IPS-20b (cell line): ENCODE measurements at regions not wholly inside any gene's neighbourhood (a gene's known extent, or its start where the extent isn't known, plus 50 kb on each side); places are given as distances from the start of the nearest gene placed in this dataset.

Experiments
- H3K27ac ChIP-seq: one replicate; pipeline ENCODE4 v1.5.1; 2013; ENCODE audit warnings: low read length
- H3K27me3 ChIP-seq: 2 replicates; pipeline ENCODE4 v1.6.1; 2013; ENCODE audit warnings: mild to moderate bottlenecking, low read length, inconsistent platforms; ENCODE audit not compliant: insufficient read depth
- H3K36me3 ChIP-seq: 2 replicates; pipeline ENCODE4 v1.6.1; 2013; ENCODE audit warnings: low read depth, mild to moderate bottlenecking, inconsistent platforms, low read length, moderate library complexity; ENCODE audit not compliant: insufficient read depth
- H3K4me1 ChIP-seq: 2 replicates; pipeline ENCODE4 v1.6.1; 2013; ENCODE audit warnings: mild to moderate bottlenecking, control low read depth, inconsistent platforms, low read length, moderate library complexity; ENCODE audit not compliant: insufficient read depth
- H3K4me3 ChIP-seq: 2 replicates; pipeline ENCODE4 v1.5.1; 2013; ENCODE audit warnings: mild to moderate bottlenecking, low read length, inconsistent platforms
- H3K9ac ChIP-seq: 2 replicates; pipeline ENCODE4 v1.6.1; 2013; ENCODE audit warnings: low read depth, mild to moderate bottlenecking, inconsistent platforms, low read length, moderate library complexity
- H3K9me3 ChIP-seq: 2 replicates; pipeline ENCODE4 v1.6.1; 2013; ENCODE audit warnings: mild to moderate bottlenecking, low read depth, low read length, inconsistent platforms; ENCODE audit not compliant: insufficient read depth

DNA sequence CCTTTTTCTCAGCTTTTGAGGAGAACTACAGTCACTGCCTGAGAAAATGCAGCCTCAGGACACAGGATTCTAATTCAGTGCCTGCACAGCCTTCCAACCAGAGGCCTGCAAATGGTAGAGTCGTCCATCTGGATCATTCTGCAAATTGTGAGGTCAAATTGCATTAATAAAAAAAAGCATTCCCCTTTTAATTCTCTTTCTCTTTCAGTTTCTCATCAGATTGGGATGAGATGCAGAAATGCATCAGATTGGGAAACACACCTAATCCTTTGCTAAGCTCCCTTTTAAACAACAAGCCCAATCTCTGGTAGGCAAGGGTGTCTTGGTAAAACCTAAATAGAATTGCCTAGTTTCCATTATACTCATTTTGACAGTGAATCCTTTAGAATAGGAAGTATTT is 838.8 kb downstream of the MAFB start:
- no peak overlapping the region for H3K4me3 ChIP-seq
- H3K27me3 ChIP-seq = peaks cover 63% of the 10 kb centered on the region; the same call in 1 of the 2 replicates
- peaks cover 13% of the 10 kb centered on the region for H3K4me1 ChIP-seq
- H3K27ac ChIP-seq = no peak overlapping the region
- H3K36me3 ChIP-seq = no peaks in the 10 kb centered on the region
- no peak overlapping the region for H3K9ac ChIP-seq
- H3K9me3 ChIP-seq = no peaks in the 10 kb centered on the region

DNA sequence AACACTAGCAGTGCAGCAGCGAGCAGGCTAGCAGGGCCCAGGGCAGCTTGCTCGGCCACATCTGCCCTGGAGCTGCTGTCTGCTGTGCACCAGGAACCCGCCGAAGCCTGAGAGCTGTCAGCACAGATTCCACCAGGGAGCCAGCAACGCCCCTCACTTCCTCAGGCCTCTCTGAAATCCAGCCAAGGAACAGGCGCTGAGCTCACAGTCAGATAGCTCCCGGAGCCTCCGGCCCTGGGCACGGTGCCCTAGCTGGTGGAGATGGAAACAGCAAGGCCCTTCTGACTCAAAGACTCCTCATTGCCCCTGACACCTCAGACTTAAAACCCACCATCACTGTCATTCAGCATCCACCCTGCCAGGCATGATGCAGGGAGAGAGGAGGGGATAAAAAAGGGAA is 839.4 kb downstream of the MAFB start:
- Histone ChIP-seq H3K4me1 (peaks cover 13% of the 10 kb centered on the region), H3K9ac (no peak overlapping the region), H3K4me3 (no peak overlapping the region), H3K9me3 (no peaks in the 10 kb centered on the region), H3K27ac (no peak overlapping the region), H3K27me3 (peaks cover 68% of the 10 kb centered on the region; the same call in 1 of the 2 replicates), H3K36me3 (no peaks in the 10 kb centered on the region)

DNA sequence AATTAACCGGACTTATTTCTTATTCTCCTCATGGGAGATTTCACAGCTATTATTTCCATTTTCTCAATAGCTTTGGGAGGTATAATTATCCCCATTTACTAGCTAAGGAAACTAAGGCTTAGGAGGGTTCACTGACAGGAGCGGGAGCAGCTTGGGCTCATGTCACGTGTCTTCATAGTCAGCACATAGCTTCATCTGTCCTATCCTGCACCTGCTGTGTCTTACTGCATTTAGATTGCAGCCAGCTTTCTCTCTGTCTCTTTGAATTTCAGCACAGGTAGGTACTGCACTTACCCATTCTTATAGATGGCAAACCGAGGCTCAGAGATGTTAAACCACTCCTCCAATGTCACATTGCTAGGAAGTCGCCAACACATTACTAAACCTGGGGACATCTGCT is 839.9 kb downstream of the MAFB start:
- H3K27me3 ChIP-seq = peaks cover 69% of the 10 kb centered on the region; the same call in 1 of the 2 replicates
- H3K4me1 ChIP-seq = peaks cover 12% of the 10 kb centered on the region
- H3K27ac ChIP-seq = no peak overlapping the region
- no peak overlapping the region for H3K4me3 ChIP-seq
- H3K36me3 ChIP-seq = no peaks in the 10 kb centered on the region
- no peak overlapping the region for H3K9ac ChIP-seq
- H3K9me3 ChIP-seq = no peaks in the 10 kb centered on the region

- H3K4me3 ChIP-seq = no peak overlapping the region
- H3K9me3 ChIP-seq = no peaks in the 10 kb centered on the region
Observed at GRCh38 chr20:39839399-39840119, 849.5 kb downstream of the MAFB start.

DNA sequence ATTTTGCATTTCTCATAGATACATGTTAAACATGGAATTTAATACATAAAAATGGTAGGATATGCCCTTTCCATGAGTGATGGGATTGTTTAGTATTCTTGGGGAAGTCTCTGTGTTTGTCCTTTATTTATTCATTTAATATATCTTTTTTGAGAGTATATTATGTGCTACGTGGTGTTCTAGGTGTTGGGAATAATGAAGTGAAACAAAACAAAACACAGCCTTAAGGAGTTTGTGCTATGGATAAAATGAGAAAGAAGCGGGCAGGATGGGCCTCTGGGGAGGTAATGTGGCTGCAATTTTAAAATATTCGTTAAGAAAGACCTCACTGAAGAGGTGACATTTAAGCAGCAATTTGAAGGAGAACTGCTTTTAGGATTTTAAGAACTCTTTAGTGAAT is 851.5 kb downstream of the MAFB start:
- no peaks in the 10 kb centered on the region for H3K36me3 ChIP-seq
- no peaks in the 10 kb centered on the region for H3K4me1 ChIP-seq
- H3K9ac ChIP-seq = no peak overlapping the region
- no peak overlapping the region for H3K27ac ChIP-seq
- no peaks in the 10 kb centered on the region for H3K9me3 ChIP-seq
- H3K4me3 ChIP-seq = no peak overlapping the region
- H3K27me3 ChIP-seq = no peaks in the 10 kb centered on the region

More at GRCh38 chr20:39839399-39840119, 849.5 kb downstream of the MAFB start:
- Histone ChIP-seq H3K36me3 (no peaks in the 10 kb centered on the region), H3K9ac (no peak overlapping the region), H3K27ac (no peak overlapping the region), H3K27me3 (no peaks in the 10 kb centered on the region; the same call in 1 of the 2 replicates), H3K4me1 (no peaks in the 10 kb centered on the region)

- Histone ChIP-seq H3K27me3 (no peaks in the 10 kb centered on the region), H3K9ac (no peak overlapping the region), H3K27ac (no peak overlapping the region), H3K4me1 (no peaks in the 10 kb centered on the region; the same call in 1 of the 2 replicates), H3K4me3 (no peak overlapping the region), H3K36me3 (no peaks in the 10 kb centered on the region), H3K9me3 (no peaks in the 10 kb centered on the region)
Observed at GRCh38 chr20:39835130-39835842, 853.8 kb downstream of the MAFB start.

DNA sequence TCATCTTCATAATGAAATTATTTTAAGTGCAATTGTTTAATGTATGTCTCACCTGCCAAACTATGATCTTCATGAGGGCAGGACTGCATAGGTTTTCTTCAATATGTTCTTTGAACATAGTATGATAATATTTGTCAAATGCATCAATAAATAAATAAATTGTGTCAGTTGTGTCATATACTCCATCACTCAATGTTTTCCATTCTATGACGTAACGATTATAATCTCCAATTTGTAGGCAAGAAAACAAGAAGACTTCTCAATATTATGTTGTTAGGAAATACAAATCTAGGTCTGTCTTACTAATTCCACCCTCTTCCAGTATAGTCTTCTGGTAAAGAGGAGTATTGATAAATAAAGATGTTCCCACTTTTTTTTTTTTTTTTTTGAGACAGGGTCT is 858.1 kb downstream of the MAFB start:
- Histone ChIP-seq H3K36me3 (no peaks in the 10 kb centered on the region), H3K27ac (no peak overlapping the region), H3K9ac (no peak overlapping the region), H3K4me3 (no peak overlapping the region), H3K4me1 (peaks cover 8% of the 10 kb centered on the region; the same call in 1 of the 2 replicates), H3K9me3 (no peaks in the 10 kb centered on the region), H3K27me3 (no peaks in the 10 kb centered on the region)

- Histone ChIP-seq H3K4me3 (no peak overlapping the region), H3K4me1 (peaks cover 8% of the 10 kb centered on the region; the same call in 1 of the 2 replicates), H3K27ac (no peak overlapping the region), H3K9me3 (no peaks in the 10 kb centered on the region), H3K27me3 (no peaks in the 10 kb centered on the region), H3K36me3 (no peaks in the 10 kb centered on the region), H3K9ac (no peak overlapping the region)
Observed at GRCh38 chr20:39829661-39830060, 859.4 kb downstream of the MAFB start.

- Histone ChIP-seq H3K27me3 (no peaks in the 10 kb centered on the region), H3K36me3 (no peaks in the 10 kb centered on the region), H3K4me3 (no peak overlapping the region), H3K4me1 (peaks cover 8% of the 10 kb centered on the region; the same call in 1 of the 2 replicates), H3K27ac (no peak overlapping the region), H3K9ac (no peak overlapping the region), H3K9me3 (no peaks in the 10 kb centered on the region)
Observed at GRCh38 chr20:39829256-39829655, 859.8 kb downstream of the MAFB start.

GRCh38 chr20:39825950-39826349 is 863.1 kb downstream of the MAFB start:
- no peaks in the 10 kb centered on the region for H3K27me3 ChIP-seq
- no peaks in the 10 kb centered on the region for H3K36me3 ChIP-seq
- H3K4me3 ChIP-seq = no peak overlapping the region
- H3K9me3 ChIP-seq = no peaks in the 10 kb centered on the region
- H3K27ac ChIP-seq = no peak overlapping the region
- no peak overlapping the region for H3K9ac ChIP-seq
- H3K4me1 ChIP-seq = peaks cover 8% of the 10 kb centered on the region; the same call in 1 of the 2 replicates

GRCh38 chr20:39825524-39825923 is 863.4 kb downstream of the DHX35 start:
- Histone ChIP-seq H3K9ac (no peak overlapping the region), H3K4me1 (peaks cover 8% of the 10 kb centered on the region; the same call in 1 of the 2 replicates), H3K27me3 (no peaks in the 10 kb centered on the region), H3K4me3 (no peak overlapping the region), H3K27ac (no peak overlapping the region), H3K36me3 (no peaks in the 10 kb centered on the region), H3K9me3 (no peaks in the 10 kb centered on the region)

GRCh38 chr20:39823224-39823623 is 861.1 kb downstream of the DHX35 start:
- Histone ChIP-seq H3K9ac (no peak overlapping the region), H3K9me3 (no peaks in the 10 kb centered on the region)

More at GRCh38 chr20:39823224-39823623, 861.1 kb downstream of the DHX35 start:
- Histone ChIP-seq H3K4me1 (no peaks in the 10 kb centered on the region), H3K27me3 (no peaks in the 10 kb centered on the region), H3K27ac (no peak overlapping the region), H3K4me3 (no peak overlapping the region), H3K36me3 (no peaks in the 10 kb centered on the region)
